Endothelial cell of umbilical vein (primary cell): ENCODE measurements at regions not wholly inside any gene's neighbourhood (a gene's known extent, or its start where the extent isn't known, plus 50 kb on each side); places are given as distances from the start of the nearest gene placed in this dataset.

ENCODE experiments used
- BruUV-seq: library from RNA; stranded (reverse); fragments of 400-500 nt; replicated peaks from 2 replicates; lab custom pipeline; 2021; lab: Mats Ljungman, UMichigan
- CTCF ChIA-PET: fragments of 300-600, 350-600 bp; sonication (Branson Sonifier 250); formaldehyde crosslinking; loops from one replicate; lab custom pipeline; 2021; ENCODE audit warnings: antibody characterized with exemption, inconsistent platforms; lab: Charles Lee
- POLR2A ChIA-PET: fragments of 300-600, 350-600 bp; sonication (Branson Sonifier 250); formaldehyde crosslinking; loops from one replicate; lab custom pipeline; 2021; ENCODE audit warnings: antibody characterized with exemption, inconsistent platforms; lab: Charles Lee
- DNase-seq: peaks from one replicate; pipeline ENCODE4 v3.0.0-alpha.2; 2011; ENCODE audit warnings: low read depth, low spot score
- FAIRE-seq: peaks from 2 replicates; lab custom pipeline; 2011; peaks lifted over from hg19 to GRCh38; lab: Jason Lieb, UNC
- H2AFZ ChIP-seq: 2 replicates; pipeline ENCODE4 v1.6.0; 2012; ENCODE audit warnings: low read depth, low read length, control low read depth, inconsistent platforms
- H3K27ac ChIP-seq: 2 replicates; pipeline ENCODE4 v1.5.1; 2011; ENCODE audit warnings: low read depth, mild to moderate bottlenecking, control low read depth, low read length, moderate library complexity; ENCODE audit not compliant: insufficient read depth
- H3K27me3 ChIP-seq, 2 experiments: 2 replicates each; pipeline versions ENCODE4 v1.6.0 to v1.6.1; 2011; ENCODE audit warnings: low read length in 2 of 2, mixed read lengths in 1 of 2; ENCODE audit not compliant: control insufficient read depth in 2 of 2, insufficient read depth in 2 of 2
- H3K36me3 ChIP-seq, 2 experiments: 2 replicates in 1 of 2; 3 replicates in 1 of 2; pipeline ENCODE4 v1.5.1; 2011; ENCODE audit warnings: low read length in 2 of 2, mild to moderate bottlenecking in 1 of 2, moderate library complexity in 1 of 2; ENCODE audit not compliant: control insufficient read depth in 2 of 2, insufficient read depth in 2 of 2; ENCODE audit errors: extremely low read depth in 1 of 2
- H3K4me1 ChIP-seq: 3 replicates; pipeline ENCODE4 v1.5.1; 2011; ENCODE audit warnings: mild to moderate bottlenecking, low read length; ENCODE audit not compliant: control insufficient read depth, insufficient read depth; ENCODE audit errors: extremely low read depth
- H3K4me2 ChIP-seq: 2 replicates; pipeline ENCODE4 v1.6.1; 2011; ENCODE audit warnings: low read length, control low read depth, mixed read lengths; ENCODE audit not compliant: insufficient read depth
- H3K4me3 ChIP-seq, 3 experiments: fragments of 200-600 bp in 1 of 3; sonication (generic), shearing (Covaris generic) in 1 of 3; replicated peaks in 1 of 3; 2 replicates each; pipeline ENCODE4 v1.5.1; 2011 to 2016; ENCODE audit warnings: control low read depth in 3 of 3, low read length in 3 of 3, mild to moderate bottlenecking in 2 of 3, inconsistent platforms in 1 of 3, low read depth in 1 of 3, moderate library complexity in 1 of 3; ENCODE audit not compliant: insufficient read depth in 1 of 3
- H3K79me2 ChIP-seq: 2 replicates; pipeline ENCODE4 v1.6.0; 2012; ENCODE audit warnings: low read length, inconsistent platforms; ENCODE audit not compliant: control insufficient read depth, insufficient read depth
- H3K9ac ChIP-seq: replicated peaks from 2 replicates; pipeline ENCODE3; 2011; ENCODE audit warnings: low read length, control low read depth; ENCODE audit not compliant: insufficient read depth; ENCODE audit errors: extremely low read depth
- H3K9me1 ChIP-seq: replicated peaks from 3 replicates; pipeline ENCODE4 v1.6.0; 2011; ENCODE audit warnings: mild to moderate bottlenecking, low read length; ENCODE audit not compliant: control insufficient read depth, insufficient read depth; ENCODE audit errors: extremely low read depth
- H3K9me3 ChIP-seq: replicated peaks from 2 replicates; pipeline ENCODE4 v1.5.1; 2012; ENCODE audit warnings: low read length, inconsistent platforms; ENCODE audit not compliant: control insufficient read depth, insufficient read depth
- H4K20me1 ChIP-seq: replicated peaks from 2 replicates; pipeline ENCODE3; 2011; ENCODE audit warnings: mild to moderate bottlenecking, low read length; ENCODE audit not compliant: control insufficient read depth, insufficient read depth; ENCODE audit errors: extremely low read depth
- CTCF ChIP-seq, 2 donors: IDR thresholded peaks; 1 replicate in 1 of 2; 2 replicates in 1 of 2; pipeline ENCODE4 v1.5.1; 2011; ENCODE audit warnings: low read length in 2 of 2, mild to moderate bottlenecking in 2 of 2, moderate library complexity in 2 of 2, control low read depth in 1 of 2, inconsistent platforms in 1 of 2, low read depth in 1 of 2; ENCODE audit not compliant: insufficient read depth in 1 of 2; ENCODE audit errors: extremely low read depth in 1 of 2
- EZH2 ChIP-seq: IDR thresholded peaks from 2 replicates; pipeline ENCODE4 v1.6.1; 2012; ENCODE audit warnings: borderline replicate concordance, low read depth, mild to moderate bottlenecking, moderate library complexity, low read length, inconsistent platforms; ENCODE audit not compliant: severe bottlenecking
- FOS ChIP-seq: IDR thresholded peaks from 2 replicates; pipeline ENCODE4 v1.6.1; 2011; ENCODE audit warnings: mild to moderate bottlenecking, low read length, moderate library complexity, borderline replicate concordance; ENCODE audit not compliant: insufficient read depth
- GATA2 ChIP-seq: IDR thresholded peaks from 2 replicates; pipeline ENCODE4 v1.7.0; 2011; ENCODE audit warnings: low read depth, mild to moderate bottlenecking, moderate library complexity, mixed read lengths, low read length; ENCODE audit not compliant: insufficient read length, insufficient read depth
- JUN ChIP-seq: IDR thresholded peaks from 2 replicates; pipeline ENCODE4 v1.6.1; 2011; ENCODE audit warnings: borderline replicate concordance, low read depth; ENCODE audit not compliant: insufficient read length, insufficient read depth
- MAX ChIP-seq: IDR thresholded peaks from 2 replicates; pipeline ENCODE4 v1.6.1; 2011; ENCODE audit not compliant: insufficient read depth, insufficient read length
- MYC ChIP-seq: IDR thresholded peaks from one replicate; pipeline ENCODE4 v1.6.1; 2011; ENCODE audit warnings: mild to moderate bottlenecking, low read depth, low read length
- POLR2A ChIP-seq: IDR thresholded peaks from 2 replicates; pipeline ENCODE4 v1.6.1; 2012; ENCODE audit warnings: low read depth, mild to moderate bottlenecking, control low read depth, low read length
- POLR2AphosphoS5 ChIP-seq: IDR thresholded peaks from 2 replicates; pipeline ENCODE4 v1.6.1; 2012; ENCODE audit warnings: low read depth, mild to moderate bottlenecking, control low read depth, low read length, moderate library complexity; ENCODE audit not compliant: insufficient read depth
- dilution Hi-C: fragments of 300-500 bp; cut with MboI; formaldehyde crosslinking; loops from one replicate; pipeline ENCODE4 v1.15.0; 2019; ENCODE audit warnings: low sequenced_read_pairs; ENCODE audit not compliant: extremely low pct_ligation_motif_present
- intact Hi-C: fragments of 100-400 bp; cut with micrococcal nuclease; formaldehyde crosslinking; loops from one replicate; pipeline ENCODE4 v1.10.0; 2022

- Histone ChIP-seq H3K4me1 (no peaks in the 10 kb centered on the region), H3K4me2 (no peak overlapping the region), H2AFZ (no peak overlapping the region), H3K27ac (no peak overlapping the region), H3K9me1 (no peaks in the 10 kb centered on the region), H4K20me1 (no peaks in the 10 kb centered on the region), H3K9ac (no peak overlapping the region), H3K36me3 (no peaks in the 10 kb centered on the region), H3K9me3 (peaks cover 4% of the 10 kb centered on the region), H3K27me3 (no peaks in the 10 kb centered on the region), H3K4me3 (no peak overlapping the region), H3K79me2 (no peaks in the 10 kb centered on the region)
- dilution Hi-C loops (no loop called here), intact Hi-C loops (no loop called here)
- TF ChIP-seq MAX (no peak), POLR2A (no peak), CTCF (IDR thresholded peaks at IDR 0.05; ENCODE audit: extremely low read depth in 1 of 2, insufficient read depth in 1 of 2, low read depth in 1 of 2, low read length in 2 of 2) (no peak), POLR2AphosphoS5 (no peak), EZH2 (no peak), GATA2 (no peak), FOS (no peak), JUN (no peak), MYC (no peak)
- BruUV-seq = no TSS peak
- DNase-seq (no peak), FAIRE-seq (no peak)
- ChIA-PET CTCF (no interaction called here), POLR2A (no interaction called here)
Measured at GRCh38 chr10:2529945-2530344, 537.4 kb upstream of the PFKP start.
